OCI-LY1 (cell line): ENCODE measurements at regions not wholly inside any gene's neighbourhood (a gene's known extent, or its start where the extent isn't known, plus 50 kb on each side); places are given as distances from the start of the nearest gene placed in this dataset.

Source experiments
- CTCF ChIP-seq: fragments of 200-600 bp; sonication (generic), shearing (Covaris generic); IDR thresholded peaks from 2 replicates; pipeline ENCODE4 v1.5.1; 2017; ENCODE audit warnings: mild to moderate bottlenecking, antibody characterized with exemption, low read length, moderate library complexity, mixed read lengths
- EZH2 ChIP-seq: fragments of 200-600 bp; sonication (generic), shearing (Covaris generic); IDR thresholded peaks from 2 replicates; pipeline ENCODE4 v1.8.0; 2017; ENCODE audit warnings: borderline replicate concordance, mixed run types, mild to moderate bottlenecking, antibody characterized with exemption, low read length, moderate library complexity, mixed read lengths

GRCh38 chr3:188088948-188089685 is 64.8 kb upstream of the LPP start:
- TF ChIP-seq CTCF (no peak), EZH2 (no peak)
